ENCODE measurements at regions not wholly inside any gene's neighbourhood (a gene's known extent, or its start where the extent isn't known, plus 50 kb on each side); places are given as distances from the start of the nearest gene placed in this dataset.

DNA sequence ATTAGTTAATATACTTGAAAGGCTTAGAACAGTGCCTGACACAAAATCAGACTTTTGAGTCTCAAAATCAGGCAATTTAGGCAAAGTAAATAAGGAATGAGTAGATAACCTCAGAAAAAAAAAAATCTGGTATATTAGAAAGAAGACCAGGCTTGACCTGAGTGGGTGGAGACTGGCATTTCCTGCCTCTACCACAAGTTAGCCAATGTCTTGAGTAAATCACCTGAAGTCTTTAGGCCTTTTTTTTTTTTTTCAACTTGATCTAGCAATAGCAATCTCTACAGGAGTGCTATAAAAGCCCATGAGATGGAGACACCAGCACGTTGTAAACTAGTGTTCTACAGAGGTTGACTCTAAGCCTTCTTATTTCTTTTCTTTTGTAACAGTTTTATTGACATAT is 104.2 kb upstream of the RASEF start:
- H3K4me3 ChIP-seq (ENCODE audit: low read depth in 1 of 3, low read length in 3 of 3), result no peak overlapping the region
- no peaks in the 10 kb centered on the region for H3K27me3 ChIP-seq (ENCODE audit: control insufficient read depth in 3 of 3, insufficient read depth in 3 of 3, low read length in 3 of 3)
- H3K36me3 ChIP-seq (ENCODE audit: control insufficient read depth in 3 of 3, insufficient read depth in 2 of 3, low read depth in 1 of 3, low read length in 3 of 3), result no peaks in the 10 kb centered on the region
- WGBS, 3 donors, result 25 to 56% (median 27%) methylated on average over 1 of the region's 1 CpG
- FAIRE-seq, result no peak
- DNase-seq, result peak in 1 of 2 donors; percentile 22
- peaks cover 0 to 6% (median 0%) of the 10 kb centered on the region in 3 donors for H3K4me1 ChIP-seq (ENCODE audit: control insufficient read depth in 3 of 3, insufficient read depth in 2 of 3, low read depth in 1 of 3, low read length in 2 of 3)
- H3K9me3 ChIP-seq (ENCODE audit: control insufficient read depth in 2 of 2, insufficient read depth in 1 of 2, low read depth in 1 of 2, low read length in 1 of 2), result peaks cover 0 to 2% of the 10 kb centered on the region in 2 donors
- peak overlapping the region in 1 of 3 donors; percentile 65 for H3K27ac ChIP-seq (ENCODE audit: low read depth in 1 of 3, low read length in 2 of 3)

DNA sequence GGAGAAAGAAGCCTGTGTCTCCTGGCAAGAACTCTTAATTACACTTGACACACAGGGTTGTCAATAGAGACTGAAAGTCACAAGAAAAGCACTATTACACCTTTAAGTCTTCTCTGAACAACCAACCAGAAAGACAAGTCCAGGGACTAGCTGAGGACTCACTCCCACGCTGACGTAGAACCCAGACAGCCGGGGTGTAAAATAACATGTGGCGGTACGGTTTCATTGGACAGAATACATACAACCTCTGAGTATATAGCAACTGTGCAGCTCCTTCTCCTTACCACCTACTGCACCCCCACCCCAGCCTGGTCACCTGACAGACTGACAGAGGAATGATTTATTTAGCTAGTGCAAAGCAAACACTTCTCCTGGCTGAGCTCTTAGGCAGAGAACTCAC is 103.4 kb upstream of the RASEF start:
- WGBS, 3 donors, result 45 to 70% (median 48%) methylated on average over 5 of the region's 5 CpGs
- DNase-seq (peak; percentile 20 to 89), FAIRE-seq (no peak)
- Histone ChIP-seq H3K36me3 (ENCODE audit: control insufficient read depth in 3 of 3, insufficient read depth in 2 of 3, low read depth in 1 of 3, low read length in 3 of 3) (no peaks in the 10 kb centered on the region), H3K9me3 (ENCODE audit: control insufficient read depth in 2 of 2, insufficient read depth in 1 of 2, low read depth in 1 of 2, low read length in 1 of 2) (peaks cover 0 to 2% of the 10 kb centered on the region in 2 donors), H3K27ac (ENCODE audit: low read depth in 1 of 3, low read length in 2 of 3) (peak overlapping the region in 1 of 3 donors; percentile 65), H3K4me3 (ENCODE audit: low read depth in 1 of 3, low read length in 3 of 3) (no peak overlapping the region), H3K4me1 (ENCODE audit: control insufficient read depth in 3 of 3, insufficient read depth in 2 of 3, low read depth in 1 of 3, low read length in 2 of 3) (peaks cover 0 to 6% (median 0%) of the 10 kb centered on the region in 3 donors), H3K27me3 (ENCODE audit: control insufficient read depth in 3 of 3, insufficient read depth in 3 of 3, low read length in 3 of 3) (no peaks in the 10 kb centered on the region)

DNA sequence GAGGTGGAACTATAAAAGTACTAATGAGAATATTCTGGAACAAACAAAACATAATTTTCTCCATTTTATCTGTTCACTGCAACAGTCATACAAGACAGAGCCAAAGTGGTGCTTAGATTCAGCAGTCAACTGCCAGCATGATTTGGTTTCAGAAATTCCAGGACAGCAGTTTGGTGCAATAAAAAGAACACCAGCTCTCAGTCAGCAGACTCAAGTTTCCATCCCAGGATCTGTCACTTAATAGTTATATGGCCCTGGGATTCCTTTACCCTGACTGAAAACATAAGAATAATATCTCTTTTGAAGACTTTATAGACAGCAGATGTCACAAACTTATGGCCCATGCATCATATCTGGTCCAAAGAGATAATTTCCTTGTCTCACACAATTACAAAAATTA is 92.8 kb upstream of the RASEF start:
- H3K9me3 ChIP-seq (ENCODE audit: control insufficient read depth in 2 of 2, insufficient read depth in 1 of 2, low read depth in 1 of 2, low read length in 1 of 2), result peaks cover 0 to 7% of the 10 kb centered on the region in 2 donors
- FAIRE-seq (no peak), DNase-seq (no peak)
- no peaks in the 10 kb centered on the region for H3K27me3 ChIP-seq (ENCODE audit: control insufficient read depth in 3 of 3, insufficient read depth in 3 of 3, low read length in 3 of 3)
- no peak overlapping the region for H3K4me3 ChIP-seq (ENCODE audit: low read depth in 1 of 3, low read length in 3 of 3)
- H3K4me1 ChIP-seq (ENCODE audit: control insufficient read depth in 3 of 3, insufficient read depth in 2 of 3, low read depth in 1 of 3, low read length in 2 of 3), result peaks cover 0 to 5% (median 0%) of the 10 kb centered on the region in 3 donors
- no peak overlapping the region for H3K27ac ChIP-seq (ENCODE audit: low read depth in 1 of 3, low read length in 2 of 3)
- no peaks in the 10 kb centered on the region for H3K36me3 ChIP-seq (ENCODE audit: control insufficient read depth in 3 of 3, insufficient read depth in 2 of 3, low read depth in 1 of 3, low read length in 3 of 3)

DNA sequence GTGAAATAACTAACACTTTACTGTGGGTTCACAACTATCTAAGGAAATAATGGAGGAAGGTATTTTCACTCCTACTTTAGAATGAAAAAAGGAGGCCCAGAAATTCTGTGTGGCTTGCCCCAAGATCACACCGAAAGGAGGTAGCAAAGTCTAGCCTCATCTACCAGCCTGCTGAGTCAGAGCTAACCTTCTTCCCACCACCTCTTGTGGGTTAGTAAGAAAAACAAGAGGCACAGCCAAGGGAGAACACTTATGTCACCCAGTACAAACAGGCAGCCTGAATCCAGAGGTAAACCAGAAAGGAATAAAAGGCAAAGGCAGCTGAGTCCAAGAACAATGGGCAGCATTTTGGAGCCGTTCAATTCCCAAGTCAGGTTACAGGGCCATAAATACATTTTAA is 91.9 kb upstream of the RASEF start:
- DNase-seq, result no peak
- H3K27me3 ChIP-seq (ENCODE audit: control insufficient read depth in 3 of 3, insufficient read depth in 3 of 3, low read length in 3 of 3), result no peaks in the 10 kb centered on the region
- peak overlapping the region in 1 of 3 donors; percentile 70 for H3K27ac ChIP-seq (ENCODE audit: low read depth in 1 of 3, low read length in 2 of 3)
- H3K4me1 ChIP-seq (ENCODE audit: control insufficient read depth in 3 of 3, insufficient read depth in 2 of 3, low read depth in 1 of 3, low read length in 2 of 3), result peaks cover 0 to 5% (median 0%) of the 10 kb centered on the region in 3 donors
- no peaks in the 10 kb centered on the region for H3K36me3 ChIP-seq (ENCODE audit: control insufficient read depth in 3 of 3, insufficient read depth in 2 of 3, low read depth in 1 of 3, low read length in 3 of 3)
- no peak overlapping the region for H3K4me3 ChIP-seq (ENCODE audit: low read depth in 1 of 3, low read length in 3 of 3)
- H3K9me3 ChIP-seq (ENCODE audit: control insufficient read depth in 2 of 2, insufficient read depth in 1 of 2, low read depth in 1 of 2, low read length in 1 of 2), result peaks cover 0 to 6% of the 10 kb centered on the region in 2 donors
- 77 to 87% (median 77%) methylated on average over 2 of the region's 2 CpGs for WGBS, 3 donors
- no peak for FAIRE-seq

DNA sequence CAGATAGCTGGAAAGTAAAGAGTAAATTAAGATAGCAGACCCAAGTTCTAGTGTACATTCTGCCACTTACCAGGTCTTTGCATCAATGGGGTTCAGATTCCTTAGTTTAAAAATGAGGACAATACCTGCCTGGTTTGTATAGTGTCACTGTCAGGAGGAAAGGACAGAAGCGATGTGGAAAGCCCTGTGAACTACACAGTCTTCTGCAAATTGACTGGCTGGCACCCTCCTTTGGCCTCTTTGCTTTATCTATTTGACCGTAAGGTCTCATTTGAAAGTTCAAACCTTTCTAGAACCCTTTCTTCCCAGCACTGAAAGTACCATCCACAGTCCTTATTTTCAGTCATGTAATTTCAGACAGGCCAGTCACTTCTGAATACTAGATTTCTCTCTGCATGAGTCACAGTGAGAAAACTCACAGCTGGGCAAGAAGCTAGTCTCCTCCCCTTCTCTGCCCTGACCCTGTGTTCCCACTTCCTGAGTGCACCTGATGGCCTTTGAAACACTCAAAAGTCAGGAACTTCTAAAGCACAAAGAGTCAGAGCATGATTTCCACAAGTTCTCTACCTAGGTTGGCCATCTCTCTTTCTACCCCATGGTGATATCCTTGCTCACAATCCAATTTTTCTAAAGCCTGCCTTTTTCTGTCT is 91.3 kb upstream of the RASEF start:
- FAIRE-seq (no peak), DNase-seq (peak in 1 of 2 donors; percentile 67)
- Histone ChIP-seq H3K27me3 (ENCODE audit: control insufficient read depth in 3 of 3, insufficient read depth in 3 of 3, low read length in 3 of 3) (no peaks in the 10 kb centered on the region), H3K9me3 (ENCODE audit: control insufficient read depth in 2 of 2, insufficient read depth in 1 of 2, low read depth in 1 of 2, low read length in 1 of 2) (peaks cover 0 to 3% of the 10 kb centered on the region in 2 donors), H3K27ac (ENCODE audit: low read depth in 1 of 3, low read length in 2 of 3) (peak overlapping the region in 1 of 3 donors; percentile 70), H3K4me3 (ENCODE audit: low read depth in 1 of 3, low read length in 3 of 3) (no peak overlapping the region), H3K4me1 (ENCODE audit: control insufficient read depth in 3 of 3, insufficient read depth in 2 of 3, low read depth in 1 of 3, low read length in 2 of 3) (peaks cover 0 to 5% (median 0%) of the 10 kb centered on the region in 3 donors), H3K36me3 (ENCODE audit: control insufficient read depth in 3 of 3, insufficient read depth in 2 of 3, low read depth in 1 of 3, low read length in 3 of 3) (no peaks in the 10 kb centered on the region)
- WGBS, 3 donors, result 81 to 83% (median 83%) methylated on average over 2 of the region's 2 CpGs

DNA sequence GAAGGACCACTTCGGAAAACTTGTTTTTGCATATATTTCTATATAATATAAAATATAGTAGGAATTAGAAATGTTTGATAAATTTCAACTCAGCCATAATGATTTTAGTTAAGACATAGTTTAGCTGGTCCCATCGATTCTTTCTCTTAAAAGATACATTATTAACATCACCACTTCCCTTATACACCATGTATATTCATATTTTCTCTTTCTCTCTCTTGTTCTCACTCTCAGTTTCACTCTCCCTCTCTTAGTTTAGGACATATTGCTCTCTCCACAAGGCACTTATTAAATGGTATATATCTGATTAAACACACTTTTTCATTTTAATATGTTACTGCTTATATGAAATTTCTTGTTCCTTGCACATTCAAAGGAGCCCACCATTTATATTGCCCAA is 90.1 kb upstream of the RASEF start:
- WGBS, 3 donors, result 83 to 92% (median 91%) methylated on average over 2 of the region's 2 CpGs
- H3K27me3 ChIP-seq (ENCODE audit: control insufficient read depth in 3 of 3, insufficient read depth in 3 of 3, low read length in 3 of 3), result no peaks in the 10 kb centered on the region
- H3K9me3 ChIP-seq (ENCODE audit: control insufficient read depth in 2 of 2, insufficient read depth in 1 of 2, low read depth in 1 of 2, low read length in 1 of 2), result peaks cover 0 to 4% of the 10 kb centered on the region in 2 donors
- FAIRE-seq (no peak), DNase-seq (no peak)
- H3K36me3 ChIP-seq (ENCODE audit: control insufficient read depth in 3 of 3, insufficient read depth in 2 of 3, low read depth in 1 of 3, low read length in 3 of 3), result no peaks in the 10 kb centered on the region
- H3K4me3 ChIP-seq (ENCODE audit: low read depth in 1 of 3, low read length in 3 of 3), result no peak overlapping the region
- H3K4me1 ChIP-seq (ENCODE audit: control insufficient read depth in 3 of 3, insufficient read depth in 2 of 3, low read depth in 1 of 3, low read length in 2 of 3), result peaks cover 0 to 5% (median 0%) of the 10 kb centered on the region in 3 donors
- no peak overlapping the region for H3K27ac ChIP-seq (ENCODE audit: low read depth in 1 of 3, low read length in 2 of 3)

DNA sequence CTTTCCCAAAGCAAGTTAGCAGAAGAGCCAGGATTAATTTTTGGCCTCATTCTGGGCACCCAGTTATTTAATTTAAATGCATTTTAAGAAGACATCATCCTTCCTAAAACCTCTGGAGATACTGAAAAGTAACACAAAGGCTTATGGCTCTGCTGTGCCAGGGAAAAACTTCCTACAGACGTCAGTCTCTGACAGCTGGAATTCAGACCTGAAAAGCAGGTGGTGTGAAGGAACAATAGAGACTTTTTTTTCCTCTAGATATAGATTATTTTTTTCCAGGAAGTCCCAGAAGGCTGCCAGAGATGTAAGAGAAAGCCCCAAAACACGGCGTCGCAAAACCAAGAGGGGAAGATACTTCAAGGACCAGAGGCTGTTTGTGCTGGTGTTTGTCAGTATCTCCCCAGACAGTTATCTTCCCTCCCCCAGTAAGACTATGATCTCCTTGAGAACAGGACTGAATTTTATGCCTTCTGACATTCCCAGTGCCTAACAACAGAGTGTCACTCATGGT is 88.7 kb upstream of the RASEF start:
- H3K9me3 ChIP-seq (ENCODE audit: control insufficient read depth in 2 of 2, insufficient read depth in 1 of 2, low read depth in 1 of 2, low read length in 1 of 2), result peaks cover 0 to 8% of the 10 kb centered on the region in 2 donors
- H3K4me1 ChIP-seq (ENCODE audit: control insufficient read depth in 3 of 3, insufficient read depth in 2 of 3, low read depth in 1 of 3, low read length in 2 of 3), result peaks cover 0 to 5% (median 0%) of the 10 kb centered on the region in 3 donors
- DNase-seq, result no peak
- H3K36me3 ChIP-seq (ENCODE audit: control insufficient read depth in 3 of 3, insufficient read depth in 2 of 3, low read depth in 1 of 3, low read length in 3 of 3), result no peaks in the 10 kb centered on the region
- FAIRE-seq, result no peak
- WGBS, 3 donors, result 17 to 62% (median 35%) methylated on average over 4 of the region's 4 CpGs
- no peak overlapping the region for H3K27ac ChIP-seq (ENCODE audit: low read depth in 1 of 3, low read length in 2 of 3)
- H3K4me3 ChIP-seq (ENCODE audit: low read depth in 1 of 3, low read length in 3 of 3), result no peak overlapping the region
- no peaks in the 10 kb centered on the region for H3K27me3 ChIP-seq (ENCODE audit: control insufficient read depth in 3 of 3, insufficient read depth in 3 of 3, low read length in 3 of 3)

DNA sequence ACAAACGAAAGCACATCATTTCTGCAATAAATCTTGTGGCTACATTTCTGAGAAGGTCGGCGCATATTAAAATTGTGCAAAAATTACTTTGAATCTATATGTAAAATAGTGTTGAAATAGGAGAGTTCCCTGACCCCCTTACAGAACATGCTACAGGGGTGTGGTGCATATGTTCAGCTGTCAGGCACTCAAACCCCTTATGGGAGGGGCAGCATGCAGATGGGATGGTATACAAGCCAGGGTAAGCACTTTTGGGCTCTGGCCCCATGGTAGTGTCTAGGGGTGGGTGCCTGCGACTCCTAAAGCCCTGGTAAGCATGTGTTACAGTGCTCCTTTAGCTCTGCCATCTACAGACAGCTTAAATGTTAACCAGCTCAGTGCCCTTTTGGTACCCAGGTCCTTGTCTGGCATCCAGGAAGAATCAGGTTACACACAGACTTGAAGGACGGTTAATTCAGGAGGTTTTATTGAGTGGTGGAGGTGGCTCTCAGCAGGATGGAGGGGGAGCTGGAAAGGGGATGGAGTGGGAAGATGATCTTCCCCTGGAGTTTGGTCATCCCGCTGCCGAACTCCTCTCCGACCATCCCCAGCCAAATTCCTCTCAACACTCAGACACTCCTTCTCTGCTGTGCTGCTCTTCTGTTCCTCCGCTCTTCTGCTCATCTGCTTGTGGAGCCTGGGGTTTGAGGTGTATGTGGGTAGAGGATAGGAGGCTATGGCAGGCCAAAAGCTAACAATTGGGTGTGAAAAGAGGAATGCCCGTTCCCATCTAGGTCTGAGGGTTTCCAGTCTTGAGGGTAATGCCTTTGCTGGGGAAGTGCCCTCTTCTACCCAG is 84.6 kb upstream of the RASEF start:
- no peak overlapping the region for H3K27ac ChIP-seq (ENCODE audit: low read depth in 1 of 3, low read length in 2 of 3)
- no peaks in the 10 kb centered on the region for H3K36me3 ChIP-seq (ENCODE audit: control insufficient read depth in 3 of 3, insufficient read depth in 2 of 3, low read depth in 1 of 3, low read length in 3 of 3)
- FAIRE-seq (no peak), DNase-seq (no peak)
- no peak overlapping the region for H3K4me3 ChIP-seq (ENCODE audit: low read depth in 1 of 3, low read length in 3 of 3)
- no peaks in the 10 kb centered on the region for H3K27me3 ChIP-seq (ENCODE audit: control insufficient read depth in 3 of 3, insufficient read depth in 3 of 3, low read length in 3 of 3)
- WGBS, 3 donors, result 73 to 85% (median 78%) methylated on average over 10 of the region's 10 CpGs
- H3K9me3 ChIP-seq (ENCODE audit: control insufficient read depth in 2 of 2, insufficient read depth in 1 of 2, low read depth in 1 of 2, low read length in 1 of 2), result peaks cover 0 to 8% of the 10 kb centered on the region in 2 donors
- H3K4me1 ChIP-seq (ENCODE audit: control insufficient read depth in 3 of 3, insufficient read depth in 2 of 3, low read depth in 1 of 3, low read length in 2 of 3), result no peaks in the 10 kb centered on the region

All from small intestine (tissue), 7 donors.